HG03565 (cell line): ENCODE measurements at regions not wholly inside any gene's neighbourhood (a gene's known extent, or its start where the extent isn't known, plus 50 kb on each side); places are given as distances from the start of the nearest gene placed in this dataset.

Experiments used
- ATAC-seq: cut with Tn5 transposase; IDR thresholded peaks from one replicate; pipeline ENCODE4 v1.9.1; 2021; ENCODE audit warnings: mild to moderate bottlenecking, moderate library complexity; ENCODE audit not compliant: unreplicated experiment

DNA sequence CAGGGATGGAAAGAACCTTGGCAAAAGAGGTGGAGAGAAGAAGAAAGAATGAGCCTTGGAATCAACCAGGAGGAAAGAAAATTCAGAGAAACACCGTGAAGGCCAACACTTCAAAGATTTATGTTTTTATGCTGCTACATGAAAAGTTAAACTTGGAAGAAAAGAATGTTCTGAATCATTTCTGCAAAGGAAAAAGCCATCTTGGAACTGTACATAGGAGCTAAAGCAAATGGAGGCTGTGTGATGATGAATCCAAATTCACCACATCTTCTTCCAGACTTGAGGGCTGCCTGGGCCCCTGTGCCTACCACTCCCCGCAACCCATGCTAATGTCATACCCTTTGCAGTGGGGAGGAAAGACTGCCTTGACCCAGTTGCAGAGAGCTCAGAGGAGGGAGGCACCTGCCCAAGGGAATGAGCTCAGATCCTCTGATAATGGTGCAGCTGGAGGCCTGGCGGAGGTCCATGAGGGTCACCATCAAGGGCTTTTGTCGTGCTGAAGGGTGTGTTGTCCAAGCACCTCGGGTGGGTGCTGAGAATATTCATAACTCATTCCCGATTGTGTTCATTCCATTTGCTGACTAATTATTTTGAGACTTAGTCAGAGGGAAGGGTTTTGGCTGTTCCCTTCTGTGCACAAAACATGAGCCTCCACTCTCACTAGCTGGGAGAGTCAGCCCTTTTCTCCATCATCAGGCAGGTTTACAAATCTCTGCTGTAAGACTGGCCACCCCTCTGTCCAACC is 245.8 kb upstream of the JAG1 start:
- no peak for ATAC-seq

DNA sequence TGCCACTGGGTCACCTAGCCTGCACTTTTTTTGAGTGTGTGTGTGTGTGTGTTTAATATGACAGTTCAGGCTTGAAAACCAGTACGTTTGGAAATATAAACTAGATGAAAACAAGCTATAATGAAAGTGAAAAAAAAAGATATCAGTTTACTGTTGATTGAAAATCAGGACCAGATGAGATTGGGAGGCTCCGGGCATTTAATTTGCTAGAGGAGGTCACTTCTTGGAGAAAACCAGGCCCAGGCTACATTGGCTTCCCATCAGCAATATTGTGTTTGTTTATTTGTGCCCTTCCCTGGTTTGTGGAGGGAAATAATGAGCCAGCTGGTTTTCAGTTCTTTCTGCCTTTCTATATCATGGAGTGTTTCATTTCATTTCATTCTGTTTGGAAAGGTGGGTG is 246.6 kb upstream of the JAG1 start:
- ATAC-seq: no peak

DNA sequence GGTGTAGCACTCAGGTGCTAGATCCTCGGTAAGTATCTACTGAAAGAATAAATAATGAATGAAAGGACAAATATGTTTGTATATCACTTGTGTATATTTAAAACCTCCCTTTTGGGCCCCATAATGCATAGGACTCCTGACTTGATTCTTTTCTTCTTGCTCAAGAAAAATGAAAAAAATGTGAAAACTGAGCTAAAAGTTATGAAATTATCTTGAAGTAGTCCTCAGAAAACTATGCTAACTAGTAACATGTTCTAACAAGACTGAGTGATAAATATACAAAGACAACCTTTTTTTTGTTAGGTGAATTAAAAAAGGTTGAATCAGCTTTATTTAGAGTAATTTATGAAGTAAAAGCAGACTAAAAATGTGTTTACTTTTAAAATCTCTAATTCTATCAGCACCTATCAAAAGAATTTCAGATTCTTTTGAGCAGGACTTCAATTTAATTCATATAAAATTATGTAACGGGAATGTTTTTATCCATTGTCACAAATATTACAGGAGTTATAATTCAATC is 247.8 kb upstream of the JAG1 start:
- no peak for ATAC-seq

DNA sequence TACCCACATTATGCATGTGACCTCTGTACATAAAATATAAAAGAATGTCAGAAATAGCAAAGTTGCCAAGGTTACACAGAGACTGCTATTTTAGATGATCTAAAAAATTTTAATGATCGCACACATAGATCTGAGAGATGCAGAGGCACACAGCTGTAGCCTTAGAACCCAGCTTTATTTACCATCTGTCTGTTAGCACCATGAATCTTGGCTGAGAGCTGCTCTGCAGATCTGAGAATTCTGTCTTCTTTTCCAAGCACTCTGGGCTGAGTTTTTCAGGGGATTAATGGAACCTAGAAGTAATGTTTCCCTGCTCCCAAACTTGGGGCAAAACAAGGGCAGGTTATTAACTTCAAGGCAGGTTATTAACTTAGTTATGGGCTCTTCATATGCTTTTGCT is 248.7 kb upstream of the JAG1 start:
- no peak for ATAC-seq

DNA sequence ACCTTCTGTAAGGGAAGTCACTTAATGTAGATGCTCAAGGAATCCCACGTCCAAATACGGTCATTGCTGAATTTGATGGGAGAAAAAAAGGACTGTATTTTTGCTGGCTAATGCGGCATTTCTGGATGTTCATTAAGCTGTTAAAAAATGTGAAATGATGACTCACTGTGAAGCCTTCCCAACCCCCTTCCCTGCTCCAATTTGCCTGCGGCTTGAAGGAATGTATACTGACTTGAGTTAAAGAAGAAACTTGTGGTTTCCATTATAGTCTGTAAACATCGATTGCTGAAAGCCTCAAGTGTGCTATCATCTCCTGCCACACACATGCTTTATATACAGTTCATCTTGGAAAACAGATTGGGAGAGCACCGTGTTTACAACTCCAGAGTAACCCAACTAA is 249.1 kb upstream of the JAG1 start:
- no peak for ATAC-seq

DNA sequence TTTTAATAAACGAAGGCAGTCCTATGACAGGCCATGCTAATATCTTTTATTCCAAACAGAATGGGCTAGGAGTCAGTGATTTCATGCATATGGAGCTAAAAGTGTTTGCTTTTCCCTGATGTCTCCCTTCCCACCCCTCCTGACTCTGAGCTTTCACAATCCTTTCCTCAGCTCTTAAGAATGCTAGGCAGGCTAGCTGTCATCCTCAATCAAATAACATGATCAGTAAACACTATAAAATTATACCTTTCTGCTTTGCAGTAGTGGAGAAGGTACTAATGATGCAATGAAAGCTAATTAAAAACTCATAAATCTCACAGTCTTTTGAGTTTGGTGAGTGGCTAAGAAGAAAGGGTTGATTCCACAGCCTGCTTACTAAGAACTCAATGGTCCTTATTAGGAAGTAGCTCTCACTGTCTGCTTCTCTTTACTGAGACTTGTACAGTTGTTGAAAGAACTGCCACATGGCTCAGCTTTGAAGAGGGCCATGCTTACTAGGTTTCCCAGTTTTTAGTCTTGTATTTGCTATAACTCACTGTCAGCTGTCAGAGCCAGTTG is 250.9 kb upstream of the JAG1 start:
- no peak for ATAC-seq

DNA sequence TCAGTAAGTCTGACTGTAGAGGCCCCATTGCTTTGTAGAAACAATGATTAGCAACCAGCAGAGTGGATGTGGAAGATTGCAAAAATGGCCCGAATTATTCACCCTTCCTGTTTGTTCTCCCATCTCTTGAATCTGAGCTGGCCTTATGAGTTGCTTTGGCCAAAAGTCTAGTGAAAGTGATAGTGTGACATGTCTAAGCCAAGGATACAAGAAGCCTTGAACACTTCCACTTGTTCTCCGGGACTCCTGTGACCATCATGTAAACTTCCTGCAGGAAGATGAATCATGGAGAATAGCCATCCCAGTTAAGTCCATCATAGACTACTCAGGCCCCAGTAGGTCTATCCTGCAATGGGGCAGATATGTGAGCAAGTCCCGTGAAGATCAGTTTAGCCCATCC is 252.0 kb upstream of the JAG1 start:
- no peak for ATAC-seq

DNA sequence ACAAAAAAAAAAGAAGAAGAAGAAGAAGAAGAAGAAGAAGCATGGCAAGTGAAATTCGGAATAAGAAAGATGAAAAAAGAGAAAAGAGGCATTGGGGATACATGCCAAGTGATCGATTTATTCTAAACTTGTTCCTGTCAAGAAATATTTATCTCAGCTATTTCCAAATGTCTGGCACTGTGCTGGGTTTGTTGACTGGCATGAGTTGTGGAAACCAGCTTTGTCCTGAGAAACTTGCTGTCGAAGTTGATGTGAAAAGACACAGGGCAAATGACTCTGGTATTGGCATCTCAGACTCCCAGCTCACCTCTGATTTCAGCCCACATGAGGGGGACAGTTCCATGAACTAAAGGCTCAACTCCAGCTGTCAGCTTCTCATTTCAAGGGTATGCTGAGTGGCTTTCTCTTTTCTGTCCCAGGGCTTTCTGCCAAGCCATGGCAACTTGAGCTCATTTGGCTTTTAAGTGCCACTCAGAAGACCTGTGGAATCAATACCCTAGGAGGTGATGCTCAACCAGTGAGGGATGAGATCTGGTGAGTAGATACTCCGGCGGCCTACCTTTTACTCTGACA is 253.3 kb upstream of the JAG1 start:
- no peak for ATAC-seq

DNA sequence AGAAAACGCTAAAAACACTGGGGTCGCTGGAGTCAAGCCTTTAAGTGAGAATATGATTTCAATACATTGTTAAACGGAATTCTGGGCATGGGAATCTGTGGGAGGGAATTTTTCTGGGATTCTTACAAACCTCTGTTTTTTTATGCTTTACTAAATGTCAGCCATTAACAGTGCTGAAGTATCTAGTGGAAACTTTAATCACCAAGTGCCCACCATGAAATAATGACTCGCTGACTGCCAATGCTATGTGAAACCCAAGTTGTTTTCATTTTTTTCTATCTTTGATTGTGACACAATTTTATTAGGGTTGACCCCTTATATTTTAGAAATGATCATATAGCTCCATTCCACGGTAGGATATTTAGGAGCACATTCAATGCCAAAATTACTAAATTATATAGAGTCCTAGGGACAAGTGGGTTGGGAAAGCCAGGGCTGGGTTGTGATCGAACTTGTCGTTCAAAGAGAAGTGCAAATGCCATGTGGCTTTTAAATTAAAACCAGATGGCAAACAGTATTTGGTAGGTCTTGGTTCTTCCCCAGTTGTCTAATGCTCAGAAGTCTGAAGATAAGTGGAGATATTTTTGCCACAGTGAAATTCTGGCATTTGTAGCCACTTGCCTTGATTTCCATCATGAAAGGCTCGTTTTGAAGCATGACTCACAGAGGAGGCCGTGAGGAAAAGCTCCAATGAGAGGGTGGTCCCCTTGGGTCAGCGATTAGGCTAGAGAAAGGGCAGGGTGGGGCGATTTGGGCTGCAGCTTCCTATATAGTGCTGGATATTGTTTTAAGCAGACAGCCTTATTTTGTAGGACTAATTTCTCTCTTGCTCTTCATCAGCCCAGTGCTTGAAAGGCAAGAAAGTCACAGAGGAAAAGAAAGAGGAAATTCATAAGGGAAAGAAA is 254.4 kb upstream of the JAG1 start:
- ATAC-seq: no peak

DNA sequence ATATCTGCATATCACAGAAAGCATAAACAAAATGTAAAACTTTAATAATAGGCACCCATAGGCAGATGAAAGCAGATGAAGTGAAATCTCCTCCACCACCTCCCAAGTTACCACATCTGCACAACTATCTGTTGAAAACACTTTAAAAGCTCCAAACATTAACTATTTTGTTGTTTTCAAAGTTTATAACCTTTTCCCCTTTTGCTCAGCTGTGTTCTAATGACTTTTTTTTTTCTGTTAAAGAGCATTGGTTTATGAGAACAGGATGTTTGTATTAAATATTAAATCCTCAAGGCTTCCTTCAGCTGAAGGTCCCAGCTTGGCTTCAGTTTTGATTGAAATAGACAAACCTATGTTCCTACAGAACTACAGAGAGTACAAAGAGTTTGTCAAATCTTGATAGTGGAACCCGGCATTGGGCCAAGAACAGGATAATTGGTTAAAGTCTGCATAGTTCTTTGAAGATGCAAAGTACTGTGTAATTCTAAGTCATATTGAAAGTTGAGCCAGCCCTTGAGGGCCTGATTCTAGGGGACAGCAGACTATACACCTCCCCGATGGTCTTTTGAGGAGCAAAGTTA is 255.1 kb upstream of the JAG1 start:
- ATAC-seq: no peak

DNA sequence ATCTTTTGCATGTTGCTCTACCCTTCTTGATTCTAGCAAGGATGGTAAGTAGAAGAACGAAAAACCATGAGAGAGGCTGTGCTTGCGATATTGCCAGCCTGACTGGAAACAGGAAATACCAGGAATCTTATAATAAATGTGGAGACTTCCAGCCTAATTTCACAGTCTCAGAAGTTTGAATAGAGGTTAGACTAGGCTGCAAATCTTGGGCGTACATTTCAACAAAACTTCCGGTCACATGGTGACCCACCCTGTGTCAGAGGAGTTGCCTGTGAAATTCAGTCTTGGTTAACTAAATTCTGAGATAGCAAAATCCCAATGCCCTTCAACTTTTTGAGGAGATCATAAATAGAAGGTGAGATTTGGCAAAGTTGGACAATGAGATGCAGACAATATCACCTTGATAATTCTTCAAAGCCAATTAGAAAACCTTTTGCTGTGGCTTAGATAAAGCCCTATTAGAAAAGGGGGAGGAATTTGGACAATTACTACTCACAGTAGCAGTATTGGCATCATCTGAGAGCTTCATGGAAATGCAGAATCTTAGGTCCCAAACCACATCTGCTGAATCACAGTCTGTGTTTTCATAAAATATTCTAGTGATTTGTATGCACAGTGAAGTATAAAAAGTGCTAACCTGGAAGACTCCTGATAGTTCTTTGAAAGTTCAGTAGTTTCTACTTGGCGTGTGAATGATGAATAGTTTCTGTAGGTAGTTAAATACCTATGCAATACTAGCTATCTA is 262.0 kb upstream of the JAG1 start:
- ATAC-seq: no peak

DNA sequence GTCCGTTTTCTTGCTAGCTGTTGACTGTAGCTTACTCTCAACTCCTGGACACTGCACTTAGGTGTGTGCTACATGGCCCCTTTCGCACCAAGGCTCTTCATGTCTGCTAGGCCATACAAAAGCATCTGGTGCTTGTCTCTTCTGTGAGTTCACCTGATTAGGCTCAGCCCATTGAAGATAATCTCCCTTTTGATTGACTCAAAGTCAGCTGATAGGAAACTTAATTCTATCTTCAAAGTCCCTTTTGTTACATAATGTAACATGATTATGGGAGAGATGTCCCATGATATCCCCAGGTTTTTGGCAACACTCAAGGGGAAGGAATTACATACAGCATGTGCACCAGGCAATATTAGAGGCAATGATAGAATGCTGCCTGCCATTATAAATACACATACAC is 263.0 kb upstream of the JAG1 start:
- ATAC-seq: no peak

DNA sequence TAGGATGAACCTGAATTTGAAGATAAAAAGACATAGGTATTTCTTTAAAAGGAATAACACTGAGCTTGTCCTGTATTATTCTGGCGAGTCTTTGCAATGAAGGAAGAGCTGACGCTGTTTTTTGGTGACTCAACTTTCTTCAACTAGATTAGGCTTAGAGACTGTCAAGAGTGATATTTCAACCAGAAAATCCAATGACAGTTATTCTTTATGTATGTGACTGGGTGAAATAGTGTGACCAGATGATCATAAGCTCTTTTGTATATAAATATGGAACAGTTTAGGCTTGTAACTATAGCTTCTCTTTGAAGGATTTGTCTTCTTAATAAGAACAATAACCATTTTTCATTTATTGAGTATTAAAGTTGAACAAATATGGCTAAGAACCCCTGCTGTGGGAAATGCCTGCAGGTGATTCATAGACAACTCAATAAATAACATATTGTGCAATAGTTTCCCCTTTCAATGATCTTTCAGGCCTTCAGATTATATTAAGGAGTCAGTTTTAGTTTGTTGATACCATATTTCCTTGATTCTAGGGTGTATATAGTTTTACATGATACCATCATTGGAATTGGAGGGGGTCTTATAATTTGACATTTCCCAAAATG is 265.6 kb upstream of the JAG1 start:
- ATAC-seq: no peak

DNA sequence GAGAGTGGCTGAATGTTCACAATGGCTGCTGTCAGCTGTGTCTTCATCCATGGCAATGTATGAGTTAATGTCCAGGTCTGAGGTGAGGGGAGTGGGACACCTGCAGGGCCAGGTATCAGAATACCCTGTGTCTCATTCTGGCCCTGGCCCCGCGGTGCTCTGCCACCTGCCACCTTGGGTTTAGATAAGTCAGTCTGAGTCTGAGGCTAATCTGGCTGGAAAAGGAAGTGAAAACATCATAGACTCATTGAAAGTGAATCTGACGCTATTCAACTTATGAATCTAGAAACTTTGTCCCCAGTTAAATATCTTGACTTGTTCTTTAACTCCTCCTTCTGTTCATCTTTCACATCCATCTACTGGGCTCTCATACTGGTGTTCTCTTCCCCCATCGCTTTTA is 267.1 kb upstream of the JAG1 start:
- ATAC-seq: peak; percentile 95

DNA sequence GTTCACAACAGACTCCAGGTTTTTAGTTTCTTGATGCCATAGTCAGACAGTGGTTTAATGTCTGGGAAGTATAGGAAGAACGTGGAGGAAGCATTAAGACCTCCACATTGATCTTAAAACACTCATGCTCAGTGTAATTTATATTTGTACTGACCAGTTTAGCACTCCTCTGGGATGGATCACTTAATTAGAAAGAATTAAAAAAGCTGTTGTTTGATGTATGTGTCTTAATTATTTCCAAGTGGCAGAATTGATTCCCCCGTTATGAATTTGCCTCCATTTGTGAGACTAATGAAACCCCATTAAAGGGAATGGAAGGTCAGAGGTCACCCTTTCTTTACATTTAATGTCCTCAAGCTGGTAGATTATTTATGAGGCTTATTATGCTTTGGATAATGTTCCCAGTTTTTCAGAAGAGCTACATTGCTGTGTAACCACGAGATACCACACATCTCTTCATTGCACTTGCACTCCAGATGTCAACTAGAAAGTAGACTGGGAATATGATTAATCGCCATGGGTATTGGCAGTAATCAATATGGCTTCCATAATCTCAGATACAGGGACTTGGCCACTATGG is 270.0 kb upstream of the JAG1 start:
- no peak for ATAC-seq

DNA sequence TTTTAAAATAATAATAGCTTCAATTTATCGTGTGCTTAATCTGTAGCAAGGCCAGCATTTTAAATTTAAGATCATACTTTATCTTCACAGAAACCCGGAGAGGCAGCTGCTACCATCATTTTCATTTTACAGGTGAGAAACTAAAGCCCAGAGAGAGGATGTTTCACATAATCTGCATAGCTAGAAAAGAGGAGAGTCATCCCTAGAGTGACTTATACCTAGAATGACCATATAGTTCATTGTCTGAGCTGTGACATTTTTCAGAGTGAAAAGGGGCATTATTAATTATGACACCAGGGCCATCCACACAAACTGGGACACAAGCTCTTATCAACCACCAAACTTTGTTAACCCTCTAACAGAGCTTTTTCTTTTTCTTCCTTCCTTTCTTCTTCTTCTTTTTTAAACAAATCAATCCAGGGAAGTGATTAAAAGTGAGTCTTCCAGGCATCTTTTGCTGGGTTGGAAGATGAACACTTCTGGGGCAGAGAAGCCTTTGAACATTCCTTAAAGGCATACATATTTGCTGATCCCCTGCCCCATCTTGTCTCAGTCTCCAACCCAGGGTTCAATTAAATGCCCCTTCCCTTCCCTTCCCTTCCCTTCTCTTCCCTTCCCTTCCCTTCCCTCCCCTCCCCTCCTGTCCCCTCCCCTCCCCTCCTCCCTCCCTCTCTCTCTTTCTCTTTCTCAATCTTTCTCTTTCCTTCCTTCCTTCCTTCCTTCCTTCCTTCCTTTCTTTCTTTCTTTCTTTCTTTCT is 272.5 kb upstream of the JAG1 start:
- no peak for ATAC-seq

DNA sequence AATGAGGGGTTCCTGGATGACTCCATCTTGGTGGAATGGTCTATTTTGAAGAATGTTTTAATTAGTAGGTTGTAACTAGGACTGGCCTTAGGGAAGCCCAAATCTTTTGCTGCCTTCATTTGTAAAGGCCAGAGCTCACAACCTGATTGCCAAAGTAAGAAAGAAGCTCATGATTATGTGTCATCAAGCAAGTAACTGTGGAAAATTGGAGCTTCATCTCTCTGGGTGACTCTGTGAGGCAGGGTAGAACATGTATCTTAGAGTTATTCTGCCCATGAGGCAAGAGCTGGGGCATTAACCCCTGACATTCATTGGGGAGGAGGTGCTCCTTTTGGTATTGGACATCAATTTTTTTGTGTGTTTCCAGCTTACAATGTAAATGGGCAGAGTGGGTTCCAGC is 273.9 kb upstream of the JAG1 start:
- ATAC-seq: no peak

DNA sequence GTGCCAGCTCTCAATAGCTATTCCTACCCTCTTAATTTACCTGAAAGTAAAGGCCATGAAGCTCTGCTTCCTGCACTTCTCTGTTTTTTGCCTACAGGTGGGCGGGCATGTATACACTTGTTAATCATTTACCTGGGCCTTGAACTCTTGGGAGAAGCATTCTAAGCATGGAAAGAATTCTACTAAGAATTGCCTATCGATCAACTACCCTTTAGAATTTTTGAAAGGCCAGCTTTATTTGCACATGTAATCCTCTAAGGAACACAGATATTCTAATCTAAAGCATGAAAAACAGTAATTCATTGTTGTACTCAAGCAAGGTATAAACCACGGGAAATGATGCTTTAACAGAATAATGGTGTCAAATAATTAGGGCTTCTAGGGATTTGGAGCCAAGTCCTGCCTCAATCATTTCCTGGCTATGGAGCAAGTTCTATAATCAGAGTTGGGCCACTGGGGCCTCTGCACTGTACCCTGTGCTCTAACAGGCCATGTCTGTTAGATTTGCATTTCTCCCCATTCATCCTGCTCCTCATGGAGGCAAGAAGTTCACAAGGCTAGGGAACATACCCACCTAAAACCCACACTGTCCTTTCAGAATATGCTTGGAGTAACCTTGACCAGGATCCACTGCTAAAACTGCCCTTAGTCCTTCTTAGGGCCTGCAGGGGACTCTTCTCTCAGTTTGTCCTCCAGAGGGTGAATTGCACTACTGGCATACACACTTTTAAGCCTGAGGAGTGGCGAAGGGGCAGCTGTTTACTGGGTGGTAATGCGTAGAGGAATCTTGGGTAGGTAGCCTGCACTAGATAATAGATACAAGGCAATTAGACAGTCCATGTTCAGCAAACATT is 276.4 kb upstream of the JAG1 start:
- ATAC-seq: no peak
